ENCODE measurements at regions not wholly inside any gene's neighbourhood (a gene's known extent, or its start where the extent isn't known, plus 50 kb on each side); places are given as distances from the start of the nearest gene placed in this dataset.
"Not testable (repeated sequence)": the region's sequence is repeated elsewhere in the genome, so short reads cannot be mapped to it uniquely, and the experiment has no call there.

DNA sequence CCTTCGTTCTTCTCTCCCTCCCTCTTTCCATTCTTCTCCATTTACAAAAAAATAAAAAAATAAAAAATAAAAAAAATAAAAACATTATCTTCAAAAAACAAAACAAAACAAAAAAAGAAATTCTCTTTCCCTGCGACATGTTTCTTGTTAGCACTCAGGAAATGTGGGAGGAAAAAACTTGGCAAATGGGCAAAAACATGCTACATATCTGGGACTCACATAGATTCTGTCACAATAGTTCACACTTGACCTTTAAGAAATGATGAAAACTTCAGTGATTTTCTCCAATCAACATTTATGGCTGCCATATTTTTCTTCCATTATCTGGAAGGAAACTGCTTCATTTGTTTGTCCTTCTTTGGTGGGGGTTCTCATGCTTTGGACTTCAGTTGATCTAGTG is 109.3 kb downstream of the PRKAB2 start:
- DNase-seq (ENCODE audit: low spot score) = no peak

- DNase-seq (ENCODE audit: low spot score) = not testable (repeated sequence)
Observed at GRCh38 chr1:147061880-147062279, 110.4 kb downstream of the PRKAB2 start.

GRCh38 chr1:147053269-147053668 is 115.1 kb downstream of the NBPF12 start:
- no peak for DNase-seq (ENCODE audit: low spot score)

- DNase-seq (ENCODE audit: low spot score) = no peak
Observed at GRCh38 chr1:147052677-147053076, 114.6 kb downstream of the NBPF12 start.

DNA sequence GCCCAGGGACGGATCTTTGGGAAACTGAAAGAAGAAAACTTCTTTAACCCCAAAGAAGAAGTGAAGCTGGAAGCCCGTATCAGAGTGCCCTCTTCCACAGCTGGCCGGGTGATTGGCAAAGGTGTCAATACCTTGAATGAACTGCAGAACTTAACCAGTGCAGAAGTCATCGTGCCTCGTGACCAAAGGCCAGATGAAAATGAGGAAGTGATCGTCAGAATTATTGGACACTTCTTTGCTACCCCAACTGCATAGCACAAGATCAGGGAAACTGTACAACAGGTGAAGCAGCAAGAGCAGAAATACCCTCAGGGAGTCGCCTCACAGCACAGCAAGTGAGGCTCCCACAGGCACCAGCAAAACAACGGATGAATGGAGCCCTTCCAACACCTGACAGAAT is 114.0 kb downstream of the NBPF12 start:
- DNase-seq (ENCODE audit: low spot score) = no peak

DNA sequence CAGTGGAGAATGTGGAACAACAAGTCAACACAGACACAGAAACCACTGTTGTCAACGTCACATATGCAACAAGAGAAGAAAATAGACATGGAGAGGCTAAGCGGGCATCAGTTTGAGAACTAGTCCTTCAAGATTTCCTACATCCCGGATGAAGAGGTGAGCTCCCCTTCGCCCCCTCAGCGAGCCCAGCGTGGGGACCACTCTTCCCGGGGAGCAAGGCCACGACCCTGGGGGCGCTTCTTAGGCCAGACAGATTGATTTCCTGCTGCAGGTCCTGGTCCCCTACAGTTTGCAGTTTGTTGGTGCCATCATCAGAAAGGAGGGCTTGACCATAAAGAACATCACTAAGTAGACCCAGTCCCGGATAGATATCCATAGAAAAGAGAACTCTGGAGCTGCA is 113.0 kb downstream of the NBPF12 start:
- DNase-seq (ENCODE audit: low spot score) = no peak

GRCh38 chr1:147050654-147051053 is 112.5 kb downstream of the NBPF12 start:
- DNase-seq (ENCODE audit: low spot score) = no peak

DNA sequence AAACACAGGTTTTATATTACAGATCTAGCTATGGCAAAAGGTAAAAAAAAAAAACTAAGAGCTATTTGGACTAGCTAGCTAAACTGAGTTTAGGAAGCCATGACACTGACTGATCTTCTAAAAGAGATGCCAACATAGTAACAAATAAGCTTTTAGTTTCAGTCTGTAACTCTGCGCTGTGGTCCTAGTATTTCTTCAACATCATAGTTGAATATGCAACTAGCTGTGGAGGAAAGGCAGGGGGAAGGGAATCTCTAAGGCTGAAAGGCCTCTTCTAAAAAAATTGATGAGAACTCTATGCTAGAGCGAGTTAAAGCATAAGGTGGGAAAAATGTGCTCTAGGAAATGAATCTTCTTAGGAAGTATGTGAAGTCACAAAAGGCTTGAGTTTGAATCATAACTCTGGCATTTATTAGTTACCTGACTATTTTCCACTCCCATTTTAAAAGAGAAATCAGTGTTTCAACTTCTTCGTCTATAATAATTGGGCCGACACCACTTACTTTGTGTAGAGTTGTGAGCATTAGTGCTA is 108.8 kb downstream of the NBPF12 start:
- not testable (repeated sequence) for DNase-seq (ENCODE audit: low spot score)

GRCh38 chr1:147046189-147046862 is 108.2 kb downstream of the NBPF12 start:
- no peak for DNase-seq (ENCODE audit: low spot score)
